ENCODE measurements at regions not wholly inside any gene's neighbourhood (a gene's known extent, or its start where the extent isn't known, plus 50 kb on each side); places are given as distances from the start of the nearest gene placed in this dataset.

DNA sequence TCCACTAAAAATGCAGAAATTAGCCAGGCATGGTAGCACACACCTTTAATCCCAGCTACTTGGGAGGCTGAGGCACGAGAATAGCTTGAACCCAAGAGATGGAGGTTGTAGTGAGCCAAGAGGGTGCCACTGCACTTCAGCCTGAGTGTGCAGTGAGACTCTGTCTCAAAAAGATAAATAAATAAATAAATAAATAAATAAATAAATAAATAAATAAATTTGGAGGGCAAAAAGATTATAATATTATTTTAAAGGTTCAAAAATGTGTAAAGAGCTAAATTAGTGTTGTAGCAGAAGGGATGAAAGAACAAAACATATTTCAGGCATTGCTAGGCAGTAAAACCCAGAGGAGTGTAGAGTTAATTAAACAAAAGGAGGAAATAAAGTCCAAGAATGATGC lies 1136.4 kb upstream of the CDH2 start:
- intact Hi-C loops (cut with micrococcal nuclease; ENCODE audit: unreplicated experiment): no loop called here
- DNase-seq: no peak
- Histone ChIP-seq H3K27me3 (replicated peaks; ENCODE audit: control insufficient read depth, insufficient read depth, low read length) (no peaks in the 10 kb centered on the region), H3K4me1 (no peaks in the 10 kb centered on the region), H3K36me3 (ENCODE audit: control insufficient read depth, insufficient read depth, low read length) (no peaks in the 10 kb centered on the region), H3K9me3 (no peaks in the 10 kb centered on the region), H3K4me3 (ENCODE audit: low read depth, low read length) (no peak overlapping the region)
- Mint-ChIP-seq H3K9me3 (ENCODE audit: unreplicated experiment) (no peaks in the 10 kb centered on the region), H3K27ac (ENCODE audit: unreplicated experiment) (no peak overlapping the region), H3K4me1 (ENCODE audit: low read depth, unreplicated experiment) (no peaks in the 10 kb centered on the region), H3K27me3 (ENCODE audit: insufficient read depth, unreplicated experiment) (no peaks in the 10 kb centered on the region), H3K4me3 (ENCODE audit: unreplicated experiment) (no peak overlapping the region), H3K36me3 (ENCODE audit: insufficient read depth, unreplicated experiment) (no peaks in the 10 kb centered on the region)
- POLR2A ChIA-PET: no interaction called here
- TF ChIP-seq, protein P1, sequence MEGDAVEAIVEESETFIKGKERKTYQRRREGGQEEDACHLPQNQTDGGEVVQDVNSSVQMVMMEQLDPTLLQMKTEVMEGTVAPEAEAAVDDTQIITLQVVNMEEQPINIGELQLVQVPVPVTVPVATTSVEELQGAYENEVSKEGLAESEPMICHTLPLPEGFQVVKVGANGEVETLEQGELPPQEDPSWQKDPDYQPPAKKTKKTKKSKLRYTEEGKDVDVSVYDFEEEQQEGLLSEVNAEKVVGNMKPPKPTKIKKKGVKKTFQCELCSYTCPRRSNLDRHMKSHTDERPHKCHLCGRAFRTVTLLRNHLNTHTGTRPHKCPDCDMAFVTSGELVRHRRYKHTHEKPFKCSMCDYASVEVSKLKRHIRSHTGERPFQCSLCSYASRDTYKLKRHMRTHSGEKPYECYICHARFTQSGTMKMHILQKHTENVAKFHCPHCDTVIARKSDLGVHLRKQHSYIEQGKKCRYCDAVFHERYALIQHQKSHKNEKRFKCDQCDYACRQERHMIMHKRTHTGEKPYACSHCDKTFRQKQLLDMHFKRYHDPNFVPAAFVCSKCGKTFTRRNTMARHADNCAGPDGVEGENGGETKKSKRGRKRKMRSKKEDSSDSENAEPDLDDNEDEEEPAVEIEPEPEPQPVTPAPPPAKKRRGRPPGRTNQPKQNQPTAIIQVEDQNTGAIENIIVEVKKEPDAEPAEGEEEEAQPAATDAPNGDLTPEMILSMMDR (IDR thresholded peaks at IDR 0.05; ENCODE audit: insufficient read depth in 1 of 2, low read depth in 1 of 2, low read length in 1 of 2, severe bottlenecking in 1 of 2, unreplicated experiment in 1 of 2): no peak
- CTCF ChIA-PET: no interaction called here
- no TSS peak for BruUV-seq (replicated peaks)

DNA sequence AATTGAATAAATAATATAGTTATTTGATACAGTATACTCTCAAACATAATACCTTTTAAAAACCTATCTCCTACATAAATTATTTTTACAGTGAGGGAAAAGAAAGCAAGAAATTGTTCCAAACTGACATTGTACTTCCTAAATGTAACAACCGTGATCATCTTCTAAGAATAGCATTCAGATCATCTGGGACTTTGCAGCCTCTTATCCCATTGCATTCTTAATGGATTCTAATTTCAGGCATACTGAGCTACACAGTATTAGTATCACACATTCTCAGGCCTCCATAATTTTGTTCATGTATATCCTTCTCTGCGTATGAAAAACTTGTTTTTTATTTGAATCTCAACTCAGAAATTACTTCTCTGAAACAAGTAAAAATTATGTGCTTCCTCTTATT lies 1134.7 kb upstream of the CDH2 start:
- POLR2A ChIA-PET: no interaction called here
- no peaks in the 10 kb centered on the region for H3K36me3 ChIP-seq (ENCODE audit: control insufficient read depth, insufficient read depth, low read length)
- H3K27me3 ChIP-seq (replicated peaks; ENCODE audit: control insufficient read depth, insufficient read depth, low read length): no peaks in the 10 kb centered on the region
- H3K4me3 ChIP-seq (ENCODE audit: low read depth, low read length): no peak overlapping the region
- H3K4me1 Mint-ChIP-seq (ENCODE audit: low read depth, unreplicated experiment): no peaks in the 10 kb centered on the region
- H3K36me3 Mint-ChIP-seq (ENCODE audit: insufficient read depth, unreplicated experiment): no peaks in the 10 kb centered on the region
- no peaks in the 10 kb centered on the region for H3K9me3 ChIP-seq
- no TSS peak for BruUV-seq (replicated peaks)
- H3K9me3 Mint-ChIP-seq (ENCODE audit: unreplicated experiment): no peaks in the 10 kb centered on the region
- no peak for DNase-seq
- TF ChIP-seq, protein P1 (IDR thresholded peaks at IDR 0.05; ENCODE audit: insufficient read depth in 1 of 2, low read depth in 1 of 2, low read length in 1 of 2, severe bottlenecking in 1 of 2, unreplicated experiment in 1 of 2): no peak
- H3K27ac Mint-ChIP-seq (ENCODE audit: unreplicated experiment): no peak overlapping the region
- CTCF ChIA-PET: no interaction called here
- H3K27me3 Mint-ChIP-seq (ENCODE audit: insufficient read depth, unreplicated experiment): no peaks in the 10 kb centered on the region
- H3K4me3 Mint-ChIP-seq (ENCODE audit: unreplicated experiment): no peak overlapping the region
- intact Hi-C loops (cut with micrococcal nuclease; ENCODE audit: unreplicated experiment): no loop called here
- no peaks in the 10 kb centered on the region for H3K4me1 ChIP-seq

DNA sequence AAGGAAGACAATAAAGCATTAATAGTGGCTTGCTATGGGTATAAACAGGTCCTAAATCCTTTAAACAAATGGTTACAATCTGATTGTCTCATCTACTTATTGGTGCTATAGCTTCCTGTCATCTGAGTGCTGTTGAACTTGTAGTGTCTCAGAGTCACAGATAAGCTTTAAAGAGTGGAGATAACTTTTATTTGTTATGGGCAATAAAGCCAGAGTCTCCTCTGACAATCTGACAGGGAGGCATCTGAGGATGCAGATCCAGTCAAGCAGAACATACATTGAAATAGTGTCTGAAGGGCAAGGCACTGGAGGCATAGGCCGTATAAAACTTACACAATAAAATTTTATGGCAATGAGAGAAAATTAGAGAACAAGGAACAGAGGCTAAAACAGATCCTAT lies 1132.4 kb upstream of the CDH2 start:
- no peaks in the 10 kb centered on the region for H3K4me1 ChIP-seq
- peak in 1 of 2 experiments; percentile 0 for DNase-seq
- Mint-ChIP-seq H3K36me3 (ENCODE audit: insufficient read depth, unreplicated experiment) (no peaks in the 10 kb centered on the region), H3K27me3 (ENCODE audit: insufficient read depth, unreplicated experiment) (no peaks in the 10 kb centered on the region), H3K4me3 (ENCODE audit: unreplicated experiment) (no peak overlapping the region), H3K4me1 (ENCODE audit: low read depth, unreplicated experiment) (no peaks in the 10 kb centered on the region), H3K27ac (ENCODE audit: unreplicated experiment) (no peak overlapping the region), H3K9me3 (ENCODE audit: unreplicated experiment) (no peaks in the 10 kb centered on the region)
- intact Hi-C loops (cut with micrococcal nuclease; ENCODE audit: unreplicated experiment): no loop called here
- BruUV-seq (replicated peaks): no TSS peak
- H3K9me3 ChIP-seq: no peaks in the 10 kb centered on the region
- ChIA-PET CTCF (no interaction called here), POLR2A (no interaction called here)
- H3K36me3 ChIP-seq (ENCODE audit: control insufficient read depth, insufficient read depth, low read length): no peaks in the 10 kb centered on the region
- no peak overlapping the region for H3K4me3 ChIP-seq (ENCODE audit: low read depth, low read length)
- H3K27me3 ChIP-seq (replicated peaks; ENCODE audit: control insufficient read depth, insufficient read depth, low read length): no peaks in the 10 kb centered on the region
- TF ChIP-seq, protein P1 (IDR thresholded peaks at IDR 0.05; ENCODE audit: insufficient read depth in 1 of 2, low read depth in 1 of 2, low read length in 1 of 2, severe bottlenecking in 1 of 2, unreplicated experiment in 1 of 2): no peak
